GM23248 (cell line): ENCODE measurements at regions not wholly inside any gene's neighbourhood (a gene's known extent, or its start where the extent isn't known, plus 50 kb on each side); places are given as distances from the start of the nearest gene placed in this dataset.

Source experiments
- DNase-seq: peaks from one replicate; pipeline ENCODE4 v3.0.0-alpha.2; 2015
- H2AFZ ChIP-seq: fragments of 200-600 bp; sonication (generic); 2 replicates; pipeline ENCODE4 v1.6.1; 2016; ENCODE audit warnings: antibody characterized with exemption
- H3F3A ChIP-seq: fragments of 200-600 bp; sonication (generic); 2 replicates; pipeline ENCODE4 v1.6.1; 2016; ENCODE audit warnings: mild to moderate bottlenecking, antibody characterized with exemption, mixed run types; ENCODE audit not compliant: insufficient read depth
- H3K27ac ChIP-seq: fragments of 200-600 bp; sonication (generic); 2 replicates; pipeline ENCODE4 v1.5.1; 2016; ENCODE audit warnings: mild to moderate bottlenecking
- H3K27me3 ChIP-seq: fragments of 200-600 bp; sonication (generic); replicated peaks from 2 replicates; pipeline ENCODE4 v1.6.1; 2016; ENCODE audit warnings: mild to moderate bottlenecking; ENCODE audit not compliant: insufficient read depth
- H3K36me3 ChIP-seq: fragments of 200-600 bp; sonication (generic); 2 replicates; pipeline ENCODE4 v1.6.1; 2016; ENCODE audit warnings: low read depth, mild to moderate bottlenecking
- H3K4me1 ChIP-seq: fragments of 200-600 bp; sonication (generic); 2 replicates; pipeline ENCODE4 v1.6.1; 2016; ENCODE audit warnings: mild to moderate bottlenecking; ENCODE audit not compliant: insufficient read depth
- H3K4me2 ChIP-seq: fragments of 200-600 bp; sonication (generic); one replicate; pipeline ENCODE4 v1.6.1; 2016; ENCODE audit warnings: mild to moderate bottlenecking; ENCODE audit not compliant: unreplicated experiment
- H3K4me3 ChIP-seq: fragments of 200-600 bp; sonication (generic); 2 replicates; pipeline ENCODE4 v1.5.1; 2016; ENCODE audit warnings: mild to moderate bottlenecking
- H3K79me2 ChIP-seq: fragments of 200-600 bp; sonication (generic); 2 replicates; pipeline ENCODE4 v1.6.1; 2016; ENCODE audit warnings: mild to moderate bottlenecking; ENCODE audit not compliant: insufficient read depth
- H3K9ac ChIP-seq: fragments of 200-600 bp; sonication (generic); 2 replicates; pipeline ENCODE4 v1.6.1; 2016; ENCODE audit warnings: mild to moderate bottlenecking
- H3K9me2 ChIP-seq: fragments of 200-600 bp; sonication (generic); 2 replicates; pipeline ENCODE4 v1.6.1; 2016; ENCODE audit warnings: mixed run types, mild to moderate bottlenecking, moderate library complexity; ENCODE audit not compliant: insufficient read depth
- H3K9me3 ChIP-seq: fragments of 200-600 bp; sonication (generic); one replicate; pipeline ENCODE4 v1.6.1; 2017; ENCODE audit warnings: low read depth
- H4K20me1 ChIP-seq: fragments of 200-600 bp; sonication (generic); 2 replicates; pipeline ENCODE4 v1.6.0; 2016; ENCODE audit not compliant: insufficient read depth
- EZH2 ChIP-seq: fragments of 200-600 bp; sonication (generic); IDR thresholded peaks from 2 replicates; pipeline ENCODE4 v1.6.1; 2018; ENCODE audit warnings: antibody characterized with exemption, mild to moderate bottlenecking; ENCODE audit not compliant: insufficient read depth, poor library complexity, severe bottlenecking
- EZH2phosphoT487 ChIP-seq: fragments of 200-600 bp; sonication (generic); IDR thresholded peaks from 2 replicates; pipeline ENCODE4 v1.6.1; 2018; ENCODE audit warnings: antibody characterized with exemption, moderate library complexity, mild to moderate bottlenecking, low read depth; ENCODE audit not compliant: insufficient read depth
- WGBS, 2 experiments: methylation state at CpG; one replicate each; pipeline ENCODE4 v1.1.6; 2015 to 2017; ENCODE audit warnings: low lambda C conversion rate in 2 of 2, low coverage in 1 of 2; ENCODE audit errors: missing lambda C conversion rate in 2 of 2; 5-methylcytosine and 5-hydroxymethylcytosine counted together
- in situ Hi-C: fragments of 300-500 bp; cut with MboI; formaldehyde crosslinking; loops from 2 replicates; pipeline ENCODE4 v1.15.0; 2020

GRCh38 chr10:79002336-79002735 lies 66.4 kb upstream of the ZMIZ1 start:
- Histone ChIP-seq H3F3A (no peaks in the 10 kb centered on the region), H3K9me3 (no peaks in the 10 kb centered on the region), H3K4me2 (no peak overlapping the region), H3K36me3 (no peaks in the 10 kb centered on the region), H4K20me1 (no peaks in the 10 kb centered on the region), H2AFZ (no peak overlapping the region), H3K9me2 (no peaks in the 10 kb centered on the region), H3K9ac (no peak overlapping the region), H3K27me3 (no peaks in the 10 kb centered on the region), H3K27ac (no peak overlapping the region), H3K79me2 (no peaks in the 10 kb centered on the region), H3K4me3 (no peak overlapping the region), H3K4me1 (no peaks in the 10 kb centered on the region)
- 89 to 100% methylated on average over 3 of the region's 3 CpGs for WGBS, 2 experiments
- no peak for TF ChIP-seq EZH2
- TF ChIP-seq EZH2phosphoT487 = no peak
- no peak for DNase-seq
- in situ Hi-C loops = no loop called here

DNA sequence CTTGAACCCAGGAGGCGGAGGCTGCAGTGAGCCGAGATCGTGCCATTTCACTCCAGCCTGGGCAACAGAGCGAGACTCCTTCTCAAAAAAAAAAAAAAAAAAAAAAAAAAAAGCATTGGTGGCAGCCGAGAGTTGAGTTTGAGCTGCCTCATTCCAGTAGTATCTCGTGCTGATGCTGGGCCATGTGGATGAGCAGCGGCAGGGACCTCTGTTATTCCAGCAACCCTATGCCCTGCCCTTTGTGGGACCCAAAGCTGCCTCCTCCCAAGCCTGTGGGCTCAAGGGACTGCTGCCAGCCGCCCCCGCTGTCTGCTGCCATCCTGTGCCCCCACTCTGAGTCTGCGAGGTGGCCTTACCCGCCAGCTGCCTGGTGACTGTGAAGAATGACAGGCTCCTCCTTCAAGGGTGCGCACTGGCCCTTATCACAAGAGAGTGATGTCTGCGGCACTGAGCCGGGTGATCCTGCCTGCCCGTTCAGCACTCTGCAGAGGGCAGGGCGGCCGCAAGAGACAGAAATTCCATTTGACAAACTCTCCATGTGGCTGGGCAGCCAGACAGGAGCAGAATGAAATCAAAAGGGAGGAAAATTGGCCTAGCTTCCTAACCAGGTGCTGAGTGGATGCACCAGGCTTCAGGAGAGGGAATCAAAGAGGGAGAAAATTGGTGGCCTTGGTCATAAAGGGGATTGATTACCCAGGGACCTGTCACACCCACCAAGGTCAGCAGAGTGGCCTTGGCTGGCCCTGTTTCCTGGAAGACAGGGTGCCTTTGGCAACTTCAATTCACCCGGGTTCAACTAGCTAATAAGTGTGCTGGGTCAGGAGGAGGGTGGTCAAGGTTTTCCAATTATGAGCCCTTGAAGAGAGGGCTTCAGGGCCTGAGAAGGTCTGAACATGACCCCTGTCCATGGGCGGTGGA lies 65.3 kb upstream of the ZMIZ1 start:
- H3K4me3 ChIP-seq = no peak overlapping the region
- no peaks in the 10 kb centered on the region for H3K9me3 ChIP-seq
- no peaks in the 10 kb centered on the region for H4K20me1 ChIP-seq
- no peak overlapping the region for H3K9ac ChIP-seq
- no peaks in the 10 kb centered on the region for H3K4me1 ChIP-seq
- H3K27ac ChIP-seq = no peak overlapping the region
- no peak overlapping the region for H3K4me2 ChIP-seq
- 94 to 95% methylated on average over 18 to 19 of the region's 19 CpGs for WGBS, 2 experiments
- H3K79me2 ChIP-seq = no peaks in the 10 kb centered on the region
- H3K9me2 ChIP-seq = no peaks in the 10 kb centered on the region
- no peak overlapping the region for H2AFZ ChIP-seq
- TF ChIP-seq EZH2phosphoT487 = no peak
- no peak for TF ChIP-seq EZH2
- H3F3A ChIP-seq = no peaks in the 10 kb centered on the region
- DNase-seq = no peak
- H3K36me3 ChIP-seq = no peaks in the 10 kb centered on the region
- H3K27me3 ChIP-seq = no peaks in the 10 kb centered on the region
- in situ Hi-C loops = no loop called here

DNA sequence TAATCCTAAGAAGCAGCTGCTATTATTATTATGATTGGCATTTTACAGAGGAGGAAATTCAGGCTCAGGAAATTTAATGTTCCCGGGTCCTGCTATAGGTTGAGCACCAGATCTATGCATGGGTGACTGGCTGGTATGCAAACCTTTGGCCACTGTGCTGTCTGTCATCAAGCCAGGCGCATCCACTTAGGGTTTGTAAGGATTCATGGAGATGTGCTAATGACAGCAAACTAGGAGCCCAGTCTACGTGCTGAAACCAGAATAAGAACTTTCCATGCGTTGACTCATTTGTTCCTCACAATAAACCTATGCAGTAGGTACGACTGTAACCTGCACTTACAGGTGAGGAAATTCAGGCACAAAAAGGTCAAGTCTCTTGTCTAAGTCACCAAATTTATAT lies 64.5 kb upstream of the ZMIZ1 start:
- H3F3A ChIP-seq = no peaks in the 10 kb centered on the region
- H4K20me1 ChIP-seq = no peaks in the 10 kb centered on the region
- H3K36me3 ChIP-seq = no peaks in the 10 kb centered on the region
- H2AFZ ChIP-seq = no peak overlapping the region
- no peak overlapping the region for H3K4me2 ChIP-seq
- H3K9me3 ChIP-seq = no peaks in the 10 kb centered on the region
- no peaks in the 10 kb centered on the region for H3K79me2 ChIP-seq
- 89 to 90% methylated on average over 5 of the region's 5 CpGs for WGBS, 2 experiments
- TF ChIP-seq EZH2 (no peak), EZH2phosphoT487 (no peak)
- H3K27me3 ChIP-seq = no peaks in the 10 kb centered on the region
- H3K9me2 ChIP-seq = no peaks in the 10 kb centered on the region
- H3K4me3 ChIP-seq = no peak overlapping the region
- no peaks in the 10 kb centered on the region for H3K4me1 ChIP-seq
- no peak overlapping the region for H3K9ac ChIP-seq
- DNase-seq = no peak
- no peak overlapping the region for H3K27ac ChIP-seq
- in situ Hi-C loops = no loop called here

- no peaks in the 10 kb centered on the region for H3K36me3 ChIP-seq
- TF ChIP-seq EZH2 = no peak
- TF ChIP-seq EZH2phosphoT487 = no peak
- H3K27ac ChIP-seq = no peak overlapping the region
- H3K9me3 ChIP-seq = no peaks in the 10 kb centered on the region
- H3F3A ChIP-seq = no peaks in the 10 kb centered on the region
- H3K27me3 ChIP-seq = no peaks in the 10 kb centered on the region
- H3K9ac ChIP-seq = no peak overlapping the region
- no peaks in the 10 kb centered on the region for H3K79me2 ChIP-seq
- in situ Hi-C loops = no loop called here
- no peaks in the 10 kb centered on the region for H3K4me1 ChIP-seq
- H3K9me2 ChIP-seq = no peaks in the 10 kb centered on the region
- no peak overlapping the region for H3K4me2 ChIP-seq
- 70 to 72% methylated on average over 9 to 11 of the region's 11 CpGs for WGBS, 2 experiments
- H4K20me1 ChIP-seq = no peaks in the 10 kb centered on the region
- H2AFZ ChIP-seq = no peak overlapping the region
- H3K4me3 ChIP-seq = no peak overlapping the region
- DNase-seq = no peak
Observed at GRCh38 chr10:79005126-79005810, 63.5 kb upstream of the ZMIZ1 start.
